ENCODE measurements at regions not wholly inside any gene's neighbourhood (a gene's known extent, or its start where the extent isn't known, plus 50 kb on each side); places are given as distances from the start of the nearest gene placed in this dataset.

DNA sequence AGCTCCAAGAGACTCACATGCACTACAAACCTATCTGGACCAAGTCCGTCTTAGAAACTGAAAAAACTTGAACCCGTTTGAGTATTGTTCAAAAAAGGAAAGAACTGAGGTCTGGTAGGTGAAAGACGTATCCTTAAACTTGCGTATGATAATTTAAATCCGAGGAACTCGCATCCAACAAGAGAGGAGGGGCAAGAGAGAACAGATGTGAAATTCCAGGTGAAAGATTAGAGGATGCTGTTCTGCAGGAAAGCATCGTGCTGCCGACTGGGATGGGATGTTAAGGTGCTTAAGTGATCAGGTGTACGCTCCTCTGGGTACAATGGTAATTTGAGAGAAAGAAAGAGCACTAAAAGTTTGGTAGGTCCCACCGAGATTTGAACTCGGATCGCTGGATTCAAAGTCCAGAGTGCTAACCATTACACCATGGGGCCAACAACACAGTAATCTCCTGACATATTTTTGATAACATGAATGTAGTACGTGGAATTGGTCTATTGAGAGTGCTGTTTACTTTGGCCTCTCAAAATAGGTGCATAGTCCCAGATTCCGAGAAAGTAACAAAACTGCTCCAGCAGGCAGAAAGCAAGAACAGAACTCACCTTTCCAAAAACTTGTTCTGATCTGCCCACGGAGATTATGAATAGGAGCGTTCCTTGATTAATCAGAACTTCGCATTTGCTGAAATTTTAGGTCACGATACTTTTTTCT, 53.5 kb upstream of the BTN3A2 start:
- TF ChIP-seq, protein P1, sequence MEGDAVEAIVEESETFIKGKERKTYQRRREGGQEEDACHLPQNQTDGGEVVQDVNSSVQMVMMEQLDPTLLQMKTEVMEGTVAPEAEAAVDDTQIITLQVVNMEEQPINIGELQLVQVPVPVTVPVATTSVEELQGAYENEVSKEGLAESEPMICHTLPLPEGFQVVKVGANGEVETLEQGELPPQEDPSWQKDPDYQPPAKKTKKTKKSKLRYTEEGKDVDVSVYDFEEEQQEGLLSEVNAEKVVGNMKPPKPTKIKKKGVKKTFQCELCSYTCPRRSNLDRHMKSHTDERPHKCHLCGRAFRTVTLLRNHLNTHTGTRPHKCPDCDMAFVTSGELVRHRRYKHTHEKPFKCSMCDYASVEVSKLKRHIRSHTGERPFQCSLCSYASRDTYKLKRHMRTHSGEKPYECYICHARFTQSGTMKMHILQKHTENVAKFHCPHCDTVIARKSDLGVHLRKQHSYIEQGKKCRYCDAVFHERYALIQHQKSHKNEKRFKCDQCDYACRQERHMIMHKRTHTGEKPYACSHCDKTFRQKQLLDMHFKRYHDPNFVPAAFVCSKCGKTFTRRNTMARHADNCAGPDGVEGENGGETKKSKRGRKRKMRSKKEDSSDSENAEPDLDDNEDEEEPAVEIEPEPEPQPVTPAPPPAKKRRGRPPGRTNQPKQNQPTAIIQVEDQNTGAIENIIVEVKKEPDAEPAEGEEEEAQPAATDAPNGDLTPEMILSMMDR (IDR thresholded peaks at IDR 0.05; ENCODE audit: borderline replicate concordance, extremely low read depth, low read length, poor library complexity, severe bottlenecking), result no peak
- no peak for TF ChIP-seq EZH2 (IDR thresholded peaks at IDR 0.05; ENCODE audit: borderline replicate concordance, low read depth, low read length, severe bottlenecking)
- no peaks in the 10 kb centered on the region for H3K27me3 ChIP-seq (ENCODE audit: insufficient read depth, low read length, poor library complexity)

DNA sequence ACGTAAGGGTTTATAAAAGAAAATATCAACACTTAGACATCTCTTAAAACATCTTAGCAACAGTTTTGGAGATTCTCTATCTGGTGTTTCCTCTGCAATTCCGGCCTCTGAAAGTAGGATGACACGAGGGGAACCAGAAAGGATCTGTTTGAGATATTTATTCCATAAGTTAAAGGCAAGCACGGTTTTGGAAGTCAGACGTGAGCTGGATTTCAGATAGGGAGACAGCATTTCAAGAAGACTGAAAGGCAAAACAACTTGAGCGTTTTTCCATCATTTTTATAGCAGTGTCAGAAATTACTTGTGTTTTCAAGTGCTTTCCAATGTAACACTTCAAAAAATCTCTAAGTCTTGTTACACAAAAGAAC, 52.9 kb upstream of the BTN3A2 start:
- no peaks in the 10 kb centered on the region for H4K20me1 ChIP-seq (ENCODE audit: insufficient read depth, low read length)
- no peak overlapping the region for H3K4me3 ChIP-seq (ENCODE audit: low read depth in 1 of 2, low read length in 2 of 2)
- H3K9ac ChIP-seq (ENCODE audit: low read depth, low read length), result no peak overlapping the region
- no peak overlapping the region for H3K27ac ChIP-seq (ENCODE audit: low read length)
- ATAC-seq (ENCODE audit: insufficient read depth, low read depth) (no peak), DNase-seq (no peak)
- H2AFZ ChIP-seq (ENCODE audit: low read depth, low read length), result no peak overlapping the region
- peaks cover 35% of the 10 kb centered on the region for H3K4me1 ChIP-seq (ENCODE audit: insufficient read depth, low read length)
- no peaks in the 10 kb centered on the region for H3K9me3 ChIP-seq (ENCODE audit: insufficient read depth, low read length, severe bottlenecking)
- no peaks in the 10 kb centered on the region for H3K27me3 ChIP-seq (ENCODE audit: insufficient read depth, low read length, poor library complexity)
- TF ChIP-seq EZH2 (IDR thresholded peaks at IDR 0.05; ENCODE audit: borderline replicate concordance, low read depth, low read length, severe bottlenecking), result no peak
- TF ChIP-seq, protein P1 (IDR thresholded peaks at IDR 0.05; ENCODE audit: borderline replicate concordance, extremely low read depth, low read length, poor library complexity, severe bottlenecking), result no peak
- no peaks in the 10 kb centered on the region for H3K79me2 ChIP-seq (ENCODE audit: insufficient read depth, low read length)
- H3K4me2 ChIP-seq (ENCODE audit: insufficient read depth, low read length), result peak overlapping the region; percentile 66
- no peaks in the 10 kb centered on the region for H3K36me3 ChIP-seq (ENCODE audit: insufficient read depth, low read length)

More for the DNA sequence above, 53.5 kb upstream of the BTN3A2 start:
- Histone ChIP-seq H3K4me2 (ENCODE audit: insufficient read depth, low read length) (peak overlapping the region; percentile 66; the same call in 1 of the 2 replicates), H3K4me1 (ENCODE audit: insufficient read depth, low read length) (peaks cover 35% of the 10 kb centered on the region), H3K79me2 (ENCODE audit: insufficient read depth, low read length) (no peaks in the 10 kb centered on the region), H2AFZ (ENCODE audit: low read depth, low read length) (no peak overlapping the region), H4K20me1 (ENCODE audit: insufficient read depth, low read length) (no peaks in the 10 kb centered on the region), H3K4me3 (ENCODE audit: low read depth in 1 of 2, low read length in 2 of 2) (no peak overlapping the region), H3K27ac (ENCODE audit: low read length) (no peak overlapping the region), H3K9me3 (ENCODE audit: insufficient read depth, low read length, severe bottlenecking) (no peaks in the 10 kb centered on the region), H3K9ac (ENCODE audit: low read depth, low read length) (no peak overlapping the region), H3K36me3 (ENCODE audit: insufficient read depth, low read length) (no peaks in the 10 kb centered on the region)
- ATAC-seq (ENCODE audit: insufficient read depth, low read depth) (peak; percentile 15; the same call in 1 of the 3 replicates), DNase-seq (peak; percentile 38)

DNA sequence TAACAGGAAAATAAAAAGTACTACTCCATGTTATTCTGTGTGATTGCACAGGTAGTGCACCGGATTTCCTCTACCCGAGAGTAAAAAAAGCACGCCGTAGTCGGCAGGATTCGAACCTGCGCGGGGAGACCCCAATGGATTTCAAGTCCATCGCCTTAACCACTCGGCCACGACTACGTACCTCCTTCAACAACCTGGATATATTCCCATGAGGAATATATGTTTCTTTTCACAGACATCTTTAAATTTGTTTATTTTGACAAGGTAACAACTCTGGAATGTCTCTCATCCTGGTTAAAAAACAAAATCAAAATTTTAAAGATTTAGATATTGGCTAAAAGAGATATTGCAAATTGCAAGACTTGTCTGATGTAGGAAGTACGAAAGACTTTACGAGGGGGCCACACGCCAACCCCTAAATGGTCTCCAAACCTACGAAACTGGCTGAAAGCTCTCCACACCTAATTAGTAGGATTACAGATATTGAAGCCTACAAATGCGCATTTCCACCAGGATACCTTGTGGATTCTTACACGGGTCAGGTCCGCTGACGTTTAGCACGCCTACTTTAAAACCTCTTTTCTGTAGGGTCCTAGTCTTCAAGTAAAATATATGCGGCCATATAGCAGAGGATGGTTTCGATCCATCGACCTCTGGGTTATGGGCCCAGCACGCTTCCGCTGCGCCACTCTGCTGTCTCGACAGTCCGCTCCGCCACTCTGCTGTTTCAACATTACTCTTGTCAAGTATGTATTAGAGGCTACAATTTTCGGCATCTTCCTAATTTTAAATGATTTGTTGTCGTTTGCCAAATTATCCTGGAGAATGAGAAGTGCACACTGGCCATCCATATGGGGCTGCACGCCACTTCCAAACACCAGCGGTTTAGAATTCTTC, 52.2 kb upstream of the BTN3A2 start:
- peak overlapping the region; percentile 64 for H3K9ac ChIP-seq (ENCODE audit: low read depth, low read length)

More for the DNA sequence above, 52.2 kb upstream of the BTN3A2 start:
- no peaks in the 10 kb centered on the region for H3K9me3 ChIP-seq (ENCODE audit: insufficient read depth, low read length, severe bottlenecking)
- H2AFZ ChIP-seq (ENCODE audit: low read depth, low read length), result peak overlapping the region; percentile 93
- H3K4me1 ChIP-seq (ENCODE audit: insufficient read depth, low read length), result peaks cover 29% of the 10 kb centered on the region
- TF ChIP-seq EZH2 (IDR thresholded peaks at IDR 0.05; ENCODE audit: borderline replicate concordance, low read depth, low read length, severe bottlenecking), result no peak
- TF ChIP-seq, protein P1 (IDR thresholded peaks at IDR 0.05; ENCODE audit: borderline replicate concordance, extremely low read depth, low read length, poor library complexity, severe bottlenecking), result no peak
- H4K20me1 ChIP-seq (ENCODE audit: insufficient read depth, low read length), result no peaks in the 10 kb centered on the region
- peak overlapping the region; percentile 84 for H3K27ac ChIP-seq (ENCODE audit: low read length)
- H3K36me3 ChIP-seq (ENCODE audit: insufficient read depth, low read length), result no peaks in the 10 kb centered on the region
- ATAC-seq (ENCODE audit: insufficient read depth, low read depth) (peak; percentile 88), DNase-seq (peak; percentile 85)
- H3K79me2 ChIP-seq (ENCODE audit: insufficient read depth, low read length), result no peaks in the 10 kb centered on the region
- no peaks in the 10 kb centered on the region for H3K27me3 ChIP-seq (ENCODE audit: insufficient read depth, low read length, poor library complexity)
- H3K4me3 ChIP-seq (ENCODE audit: low read depth in 1 of 2, low read length in 2 of 2), result peak overlapping the region; percentile 74 to 85; a peak in 3 of 4 replicates
- peak overlapping the region; percentile 66 for H3K4me2 ChIP-seq (ENCODE audit: insufficient read depth, low read length)
